HCT116 (cell line): ENCODE measurements at regions not wholly inside any gene's neighbourhood (a gene's known extent, or its start where the extent isn't known, plus 50 kb on each side); places are given as distances from the start of the nearest gene placed in this dataset.

Source experiments
- ATAC-seq: fragments of 200-7000 bp; cut with Tn5 transposase; 2 replicates; pipeline ENCODE4 v1.9.1; 2020; ENCODE audit warnings: mild to moderate bottlenecking, moderate library complexity
- BruUV-seq: library from RNA; stranded (reverse); fragments of 400-500 nt; replicated peaks from 2 replicates; lab custom pipeline; 2021; lab: Mats Ljungman, UMichigan
- CTCF ChIA-PET: fragments of 300-600 bp; sonication (Branson Sonifier 250); formaldehyde crosslinking; loops from one replicate; lab custom pipeline; 2021; ENCODE audit warnings: antibody characterized with exemption; lab: Charles Lee
- POLR2A ChIA-PET: fragments of 300-600, 350-600 bp; sonication (Branson Sonifier 250); formaldehyde crosslinking; loops from one replicate; lab custom pipeline; 2021; ENCODE audit warnings: antibody characterized with exemption; lab: Charles Lee
- RAD21 ChIA-PET, 2 experiments: fragments of 300-600 bp; sonication (Branson Sonifier 250); formaldehyde crosslinking; loops; one replicate each; lab custom pipeline; 2023; ENCODE audit warnings: low total read pairs in 2 of 2; ENCODE audit not compliant: uncharacterized antibody in 2 of 2, unreplicated experiment in 2 of 2, low non-redundant PET in 1 of 2; lab: Charles Lee
- DNase-seq: peaks from one replicate; pipeline ENCODE4 v3.0.0-alpha.2; 2010; ENCODE audit warnings: low read depth, low spot score
- H2AFZ ChIP-seq: fragments of 200-600 bp; shearing (Covaris generic), sonication (generic); 2 replicates; pipeline ENCODE4 v1.6.1; 2017; ENCODE audit warnings: low read depth, mixed run types, mixed read lengths, antibody characterized with exemption, low read length; ENCODE audit not compliant: poor library complexity, severe bottlenecking
- H3K27ac ChIP-seq: 2 replicates; pipeline ENCODE4 v1.5.1; 2012; ENCODE audit warnings: low read depth, low read length
- H3K27me3 ChIP-seq: fragments of 200-600 bp; sonication (generic); 2 replicates; pipeline ENCODE4 v1.6.1; 2016; ENCODE audit warnings: mixed run types, low read length, mixed read lengths; ENCODE audit not compliant: insufficient read depth
- H3K36me3 ChIP-seq, 2 experiments: fragments of 200-500 bp in 1 of 2; fragments of 200-600 bp in 1 of 2; sonication (Bioruptor generic) in 1 of 2; sonication (generic) in 1 of 2; 2 replicates each; pipeline versions ENCODE4 v1.5.1 to v1.6.1; 2014 to 2016; ENCODE audit warnings: low read length in 2 of 2, inconsistent platforms in 1 of 2, mixed read lengths in 1 of 2, mixed run types in 1 of 2; ENCODE audit not compliant: insufficient read depth in 2 of 2, control insufficient read depth in 1 of 2
- H3K4me1 ChIP-seq, 2 experiments: fragments of 200-600 bp in 1 of 2; sonication (generic) in 1 of 2; 2 replicates each; pipeline versions ENCODE4 v1.5.1 to v1.6.1; 2012 to 2017; ENCODE audit warnings: low read length in 2 of 2, inconsistent platforms in 1 of 2, mild to moderate bottlenecking in 1 of 2, mixed read lengths in 1 of 2, mixed run types in 1 of 2, moderate library complexity in 1 of 2; ENCODE audit not compliant: insufficient read depth in 2 of 2, control insufficient read depth in 1 of 2
- H3K4me2 ChIP-seq: fragments of 200-600 bp; sonication (generic); 2 replicates; pipeline ENCODE4 v1.6.1; 2017; ENCODE audit warnings: mixed run types, low read length, mixed read lengths
- H3K4me3 ChIP-seq, 2 experiments: fragments of 200-600 bp in 1 of 2; sonication (generic) in 1 of 2; replicated peaks in 1 of 2; 2 replicates each; pipeline ENCODE4 v1.5.1; 2011 to 2016; ENCODE audit warnings: low read length in 2 of 2, control low read depth in 1 of 2, low read depth in 1 of 2, mild to moderate bottlenecking in 1 of 2, mixed read lengths in 1 of 2, mixed run types in 1 of 2
- H3K79me2 ChIP-seq: fragments of 200-600 bp; sonication (generic); 2 replicates; pipeline ENCODE4 v1.6.1; 2017; ENCODE audit warnings: mild to moderate bottlenecking, mixed run types, low read length, moderate library complexity, mixed read lengths; ENCODE audit not compliant: insufficient read depth
- H3K9ac ChIP-seq: fragments of 200-600 bp; sonication (generic); 2 replicates; pipeline ENCODE4 v1.6.1; 2016; ENCODE audit warnings: low read length, mixed read lengths
- H3K9me2 ChIP-seq: fragments of 200-600 bp; sonication (generic), shearing (Covaris generic); 2 replicates; pipeline ENCODE4 v1.6.1; 2017; ENCODE audit warnings: mixed run types, mild to moderate bottlenecking, moderate library complexity; ENCODE audit not compliant: insufficient read depth
- H3K9me3 ChIP-seq, 2 experiments: fragments of 200-500 bp in 1 of 2; fragments of 200-600 bp in 1 of 2; sonication (Bioruptor generic) in 1 of 2; sonication (generic) in 1 of 2; 2 replicates each; pipeline ENCODE4 v1.6.1; 2014 to 2017; ENCODE audit warnings: low read length in 2 of 2, mixed read lengths in 2 of 2, inconsistent platforms in 1 of 2, low read depth in 1 of 2, mild to moderate bottlenecking in 1 of 2, mixed run types in 1 of 2, moderate library complexity in 1 of 2; ENCODE audit not compliant: control insufficient read depth in 1 of 2, insufficient read depth in 1 of 2
- H4K20me1 ChIP-seq: fragments of 200-600 bp; sonication (generic), shearing (Covaris generic); 2 replicates; pipeline ENCODE4 v1.6.1; 2017; ENCODE audit warnings: mixed run types, mild to moderate bottlenecking, moderate library complexity; ENCODE audit not compliant: insufficient read depth
- ATF3 ChIP-seq: IDR thresholded peaks from 2 replicates; pipeline ENCODE4 v1.6.1; 2012
- CBX3 ChIP-seq: IDR thresholded peaks from 2 replicates; pipeline ENCODE4 v1.6.1; 2012; ENCODE audit warnings: low read depth
- CEBPB ChIP-seq: IDR thresholded peaks from 2 replicates; pipeline ENCODE4 v1.6.1; 2012; ENCODE audit warnings: low read depth
- CTCF ChIP-seq, 3 experiments: fragments of 200-600 bp in 1 of 3; sonication (generic) in 1 of 3; IDR thresholded peaks in 2 of 3; conservative IDR thresholded peaks in 1 of 3; 2 replicates each; pipeline ENCODE4 v1.5.1; 2012 to 2017; ENCODE audit warnings: low read depth in 2 of 3, low read length in 2 of 3, antibody characterized with exemption in 1 of 3, borderline replicate concordance in 1 of 3, control low read depth in 1 of 3, mild to moderate bottlenecking in 1 of 3, mixed read lengths in 1 of 3, mixed run types in 1 of 3, moderate library complexity in 1 of 3; ENCODE audit not compliant: insufficient read depth in 1 of 3
- EGR1 ChIP-seq: IDR thresholded peaks from 2 replicates; pipeline ENCODE4 v1.6.1; 2012; ENCODE audit warnings: low read depth
- EZH2 ChIP-seq: fragments of 200-600 bp; sonication (generic); IDR thresholded peaks from 2 replicates; pipeline ENCODE4 v1.6.1; 2017; ENCODE audit warnings: antibody characterized with exemption, mixed run types
- FOSL1 ChIP-seq: IDR thresholded peaks from 2 replicates; pipeline ENCODE4 v1.6.1; 2012; ENCODE audit warnings: low read depth
- JUND ChIP-seq: IDR thresholded peaks from 2 replicates; pipeline ENCODE4 v1.6.1; 2012
- MAX ChIP-seq: IDR thresholded peaks from 2 replicates; pipeline ENCODE4 v1.6.1; 2012
- RAD21 ChIP-seq: IDR thresholded peaks from 2 replicates; pipeline ENCODE4 v1.6.1; 2012; ENCODE audit warnings: low read depth, mild to moderate bottlenecking
- REST ChIP-seq: IDR thresholded peaks from 2 replicates; pipeline ENCODE4 v1.6.1; 2012; ENCODE audit warnings: low read depth
- SIN3A ChIP-seq: IDR thresholded peaks from 2 replicates; pipeline ENCODE4 v1.6.1; 2012; ENCODE audit warnings: low read depth
- TCF7L2 ChIP-seq: IDR thresholded peaks from 2 replicates; pipeline ENCODE4 v1.7.0; 2011; ENCODE audit warnings: borderline replicate concordance, inconsistent platforms; ENCODE audit not compliant: insufficient read depth, insufficient read length; ENCODE audit errors: extremely low read depth
- ZBTB33 ChIP-seq: IDR thresholded peaks from 2 replicates; pipeline ENCODE4 v1.6.1; 2011; ENCODE audit warnings: mild to moderate bottlenecking, low read length, moderate library complexity; ENCODE audit not compliant: insufficient replicate concordance; ENCODE audit errors: extremely low read depth
- ZFX ChIP-seq: fragments of 450-650 bp; IDR thresholded peaks from 2 replicates; pipeline ENCODE4 v1.6.1; 2017
- ZNF274 ChIP-seq: fragments of 200-500 bp; sonication (Bioruptor generic); IDR thresholded peaks from 2 replicates; pipeline ENCODE4 v1.6.1; 2014; ENCODE audit warnings: mild to moderate bottlenecking, low read depth, low read length, inconsistent platforms
- intact Hi-C: fragments of 100-400 bp; cut with micrococcal nuclease; formaldehyde crosslinking; loops from 2 replicates; pipeline ENCODE4 v1.10.0; 2022

GRCh38 chr5:53376853-53377252, 103.6 kb upstream of the FST start:
- Histone ChIP-seq H4K20me1 (no peaks in the 10 kb centered on the region), H3K4me2 (no peak overlapping the region), H3K4me1 (no peaks in the 10 kb centered on the region), H3K36me3 (no peaks in the 10 kb centered on the region), H3K27me3 (no peaks in the 10 kb centered on the region), H3K27ac (no peak overlapping the region), H3K79me2 (no peaks in the 10 kb centered on the region), H2AFZ (no peak overlapping the region), H3K9ac (no peak overlapping the region), H3K9me3 (no peaks in the 10 kb centered on the region), H3K4me3 (no peak overlapping the region), H3K9me2 (no peaks in the 10 kb centered on the region)
- TF ChIP-seq CEBPB (no peak), FOSL1 (no peak), ATF3 (no peak), CBX3 (no peak), REST (no peak), MAX (no peak), RAD21 (no peak), CTCF (IDR thresholded peaks at IDR 0.05 in 2 of 3, conservative IDR thresholded peaks at IDR 0.05 in 1 of 3; ENCODE audit: borderline replicate concordance in 1 of 3, insufficient read depth in 1 of 3, low read depth in 2 of 3, low read length in 2 of 3) (no peak), ZFX (no peak), EGR1 (no peak), JUND (no peak), ZBTB33 (no peak), ZNF274 (no peak), EZH2 (no peak), TCF7L2 (no peak), SIN3A (no peak)
- ATAC-seq (no peak), DNase-seq (no peak)
- ChIA-PET CTCF (no interaction called here), RAD21 (no interaction called here), POLR2A (no interaction called here)
- intact Hi-C loops, result no loop called here
- BruUV-seq, result no TSS peak
